Liver (tissue), 8 donors: ENCODE measurements at regions not wholly inside any gene's neighbourhood (a gene's known extent, or its start where the extent isn't known, plus 50 kb on each side); places are given as distances from the start of the nearest gene placed in this dataset.

Experiments
- DNase-seq: peaks from one replicate; pipeline ENCODE4 v3.0.0-alpha.2; 2017; ENCODE audit warnings: low spot score
- H3K27ac ChIP-seq, 2 donors: one replicate each; pipeline ENCODE4 v1.7.0; 2013; ENCODE audit warnings: inconsistent platforms in 2 of 2, low read length in 2 of 2, control low read depth in 1 of 2, low read depth in 1 of 2, mild to moderate bottlenecking in 1 of 2
- H3K27me3 ChIP-seq, 4 donors: one replicate each; pipeline versions ENCODE4 v1.6.1 to v1.7.0; 2013; ENCODE audit warnings: low read length in 3 of 4, inconsistent platforms in 1 of 4, mild to moderate bottlenecking in 1 of 4, moderate library complexity in 1 of 4; ENCODE audit not compliant: control insufficient read depth in 4 of 4, insufficient read depth in 4 of 4
- H3K36me3 ChIP-seq, 4 donors: one replicate each; pipeline versions ENCODE4 v1.6.1 to v1.7.0; 2013; ENCODE audit warnings: low read length in 3 of 4, mild to moderate bottlenecking in 3 of 4, low read depth in 1 of 4, moderate library complexity in 1 of 4; ENCODE audit not compliant: control insufficient read depth in 4 of 4, insufficient read depth in 3 of 4
- H3K4me1 ChIP-seq, 4 donors: one replicate each; pipeline versions ENCODE4 v1.6.1 to v1.7.0; 2013; ENCODE audit warnings: low read length in 3 of 4, mild to moderate bottlenecking in 3 of 4, moderate library complexity in 1 of 4; ENCODE audit not compliant: control insufficient read depth in 4 of 4, insufficient read depth in 4 of 4
- H3K4me3 ChIP-seq, 3 donors: one replicate each; pipeline versions ENCODE4 v1.6.1 to v1.7.0; 2013; ENCODE audit warnings: low read length in 3 of 3, control low read depth in 1 of 3, low read depth in 1 of 3, mild to moderate bottlenecking in 1 of 3
- H3K9ac ChIP-seq, 2 donors: one replicate each; pipeline ENCODE4 v1.7.0; 2013; ENCODE audit warnings: low read length in 2 of 2, mild to moderate bottlenecking in 2 of 2, moderate library complexity in 2 of 2, control low read depth in 1 of 2, low read depth in 1 of 2
- H3K9me3 ChIP-seq, 4 donors: one replicate each; pipeline versions ENCODE4 v1.6.1 to v1.7.0; 2013; ENCODE audit warnings: low read length in 3 of 4; ENCODE audit not compliant: control insufficient read depth in 4 of 4
- EGR1 ChIP-seq, 2 donors: IDR thresholded peaks; 2 replicates each; pipeline ENCODE4 v1.6.1; 2016 to 2018; ENCODE audit warnings: antibody characterized with exemption in 2 of 2, low read depth in 2 of 2
- FOXA2 ChIP-seq: IDR thresholded peaks from 2 replicates; pipeline ENCODE4 v1.6.1; 2016; ENCODE audit warnings: antibody characterized with exemption
- GABPA ChIP-seq, 2 donors: IDR thresholded peaks in 1 of 2; conservative IDR thresholded peaks in 1 of 2; 2 replicates each; pipeline ENCODE4 v1.6.1; 2016; ENCODE audit warnings: antibody characterized with exemption in 2 of 2, mild to moderate bottlenecking in 1 of 2, moderate library complexity in 1 of 2
- HNF4A ChIP-seq, 2 donors: conservative IDR thresholded peaks; 2 replicates each; pipeline ENCODE4 v1.6.1; 2016; ENCODE audit warnings: antibody characterized with exemption in 2 of 2, mild to moderate bottlenecking in 2 of 2
- HNF4G ChIP-seq: IDR thresholded peaks from 2 replicates; pipeline ENCODE4 v1.6.1; 2016; ENCODE audit warnings: antibody characterized with exemption
- JUND ChIP-seq, 2 donors: IDR thresholded peaks; 2 replicates each; pipeline ENCODE4 v1.6.1; 2016; ENCODE audit warnings: antibody characterized with exemption in 2 of 2
- NR2F2 ChIP-seq: IDR thresholded peaks from 2 replicates; pipeline ENCODE4 v1.6.1; 2016; ENCODE audit warnings: antibody characterized with exemption
- RAD21 ChIP-seq, 2 donors: IDR thresholded peaks; 2 replicates each; pipeline ENCODE4 v1.6.1; 2016; ENCODE audit warnings: antibody characterized with exemption in 2 of 2, mild to moderate bottlenecking in 2 of 2
- RXRA ChIP-seq, 2 donors: IDR thresholded peaks; 2 replicates each; pipeline ENCODE4 v1.6.1; 2017 to 2018; ENCODE audit warnings: antibody characterized with exemption in 2 of 2, mild to moderate bottlenecking in 1 of 2
- SP1 ChIP-seq: IDR thresholded peaks from 2 replicates; pipeline ENCODE4 v1.6.1; 2018; ENCODE audit warnings: antibody characterized with exemption, mild to moderate bottlenecking
- TAF1 ChIP-seq: conservative IDR thresholded peaks from 2 replicates; pipeline ENCODE4 v1.6.1; 2016; ENCODE audit warnings: antibody characterized with exemption, mild to moderate bottlenecking
- YY1 ChIP-seq: IDR thresholded peaks from 2 replicates; pipeline ENCODE4 v1.6.1; 2016; ENCODE audit warnings: antibody characterized with exemption, mild to moderate bottlenecking
- WGBS: extraction: QIAGEN DNeasy Blood & Tissue Kit; methylation state at CpG from one replicate; pipeline ENCODE4 v1.1.7; 2013; 5-methylcytosine and 5-hydroxymethylcytosine counted together
- TF ChIP-seq, protein P1 (sequence below): IDR thresholded peaks from 2 replicates; pipeline ENCODE4 v1.6.1; 2016; ENCODE audit warnings: antibody characterized with exemption
- TF ChIP-seq, protein P2 (sequence below): fragments of 150-350 bp; IDR thresholded peaks from 2 replicates; pipeline ENCODE4 v1.5.1; 2017; ENCODE audit warnings: improper control_type of control experiment, low read depth, low read length; ENCODE audit not compliant: missing input control
- TF ChIP-seq, protein P3 (sequence below): IDR thresholded peaks from 2 replicates; pipeline ENCODE4 v1.6.1; 2016; ENCODE audit warnings: antibody characterized with exemption
- TF ChIP-seq, protein P4 (sequence below): IDR thresholded peaks from 2 replicates; pipeline ENCODE4 v1.6.1; 2016; ENCODE audit warnings: antibody characterized with exemption, mild to moderate bottlenecking
- TF ChIP-seq, protein P5 (sequence below): IDR thresholded peaks from 2 replicates; pipeline ENCODE4 v1.6.1; 2016; ENCODE audit warnings: antibody characterized with exemption
- donor health status: healthy.
- donor health status: healthy.
- donor health status: healthy.
- donor health status: healthy.
- donor health status: healthy.

DNA sequence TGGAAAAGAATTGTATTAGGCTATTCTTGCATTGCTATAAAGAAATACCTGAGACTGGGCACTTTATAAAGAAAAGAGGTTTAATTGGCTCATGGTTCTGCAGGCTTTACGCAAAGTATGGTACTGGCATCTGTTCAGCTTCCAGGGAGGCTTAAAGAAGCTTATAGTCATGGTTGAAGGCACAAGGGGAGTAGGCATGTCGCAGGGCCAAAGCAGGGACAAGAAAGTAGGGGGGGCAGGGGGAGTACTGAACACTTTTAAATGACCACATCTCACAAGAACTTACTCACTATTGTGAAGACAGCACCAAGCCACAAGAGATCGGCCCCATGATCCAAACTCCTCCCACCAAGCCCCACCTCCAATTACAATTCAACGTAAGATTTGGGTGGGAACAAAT is 152.5 kb upstream of the PHF14 start:
- TF ChIP-seq RXRA (IDR thresholded peaks at IDR 0.05) = no peak
- TF ChIP-seq JUND (IDR thresholded peaks at IDR 0.05) = no peak
- TF ChIP-seq SP1 = no peak
- TF ChIP-seq, protein P1, sequence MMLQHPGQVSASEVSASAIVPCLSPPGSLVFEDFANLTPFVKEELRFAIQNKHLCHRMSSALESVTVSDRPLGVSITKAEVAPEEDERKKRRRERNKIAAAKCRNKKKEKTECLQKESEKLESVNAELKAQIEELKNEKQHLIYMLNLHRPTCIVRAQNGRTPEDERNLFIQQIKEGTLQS = no peak
- no peak for TF ChIP-seq YY1
- TF ChIP-seq, protein P2, sequence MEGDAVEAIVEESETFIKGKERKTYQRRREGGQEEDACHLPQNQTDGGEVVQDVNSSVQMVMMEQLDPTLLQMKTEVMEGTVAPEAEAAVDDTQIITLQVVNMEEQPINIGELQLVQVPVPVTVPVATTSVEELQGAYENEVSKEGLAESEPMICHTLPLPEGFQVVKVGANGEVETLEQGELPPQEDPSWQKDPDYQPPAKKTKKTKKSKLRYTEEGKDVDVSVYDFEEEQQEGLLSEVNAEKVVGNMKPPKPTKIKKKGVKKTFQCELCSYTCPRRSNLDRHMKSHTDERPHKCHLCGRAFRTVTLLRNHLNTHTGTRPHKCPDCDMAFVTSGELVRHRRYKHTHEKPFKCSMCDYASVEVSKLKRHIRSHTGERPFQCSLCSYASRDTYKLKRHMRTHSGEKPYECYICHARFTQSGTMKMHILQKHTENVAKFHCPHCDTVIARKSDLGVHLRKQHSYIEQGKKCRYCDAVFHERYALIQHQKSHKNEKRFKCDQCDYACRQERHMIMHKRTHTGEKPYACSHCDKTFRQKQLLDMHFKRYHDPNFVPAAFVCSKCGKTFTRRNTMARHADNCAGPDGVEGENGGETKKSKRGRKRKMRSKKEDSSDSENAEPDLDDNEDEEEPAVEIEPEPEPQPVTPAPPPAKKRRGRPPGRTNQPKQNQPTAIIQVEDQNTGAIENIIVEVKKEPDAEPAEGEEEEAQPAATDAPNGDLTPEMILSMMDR = no peak
- no peak for TF ChIP-seq HNF4G
- TF ChIP-seq FOXA2 = no peak
- no peak for TF ChIP-seq NR2F2
- no peak for TF ChIP-seq HNF4A (conservative IDR thresholded peaks at IDR 0.05)
- no peak for TF ChIP-seq RAD21 (IDR thresholded peaks at IDR 0.05)
- TF ChIP-seq GABPA (IDR thresholded peaks at IDR 0.05 in 1 of 2, conservative IDR thresholded peaks at IDR 0.05 in 1 of 2) = no peak
- TF ChIP-seq, protein P3, sequence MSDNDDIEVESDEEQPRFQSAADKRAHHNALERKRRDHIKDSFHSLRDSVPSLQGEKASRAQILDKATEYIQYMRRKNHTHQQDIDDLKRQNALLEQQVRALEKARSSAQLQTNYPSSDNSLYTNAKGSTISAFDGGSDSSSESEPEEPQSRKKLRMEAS = no peak
- Histone ChIP-seq H3K9ac (no peak overlapping the region), H3K4me3 (no peak overlapping the region), H3K4me1 (no peaks in the 10 kb centered on the region), H3K9me3 (no peaks in the 10 kb centered on the region), H3K27ac (no peak overlapping the region), H3K27me3 (no peaks in the 10 kb centered on the region), H3K36me3 (no peaks in the 10 kb centered on the region)
- WGBS = 71% methylated on average over 4 of the region's 4 CpGs
- DNase-seq = no peak

DNA sequence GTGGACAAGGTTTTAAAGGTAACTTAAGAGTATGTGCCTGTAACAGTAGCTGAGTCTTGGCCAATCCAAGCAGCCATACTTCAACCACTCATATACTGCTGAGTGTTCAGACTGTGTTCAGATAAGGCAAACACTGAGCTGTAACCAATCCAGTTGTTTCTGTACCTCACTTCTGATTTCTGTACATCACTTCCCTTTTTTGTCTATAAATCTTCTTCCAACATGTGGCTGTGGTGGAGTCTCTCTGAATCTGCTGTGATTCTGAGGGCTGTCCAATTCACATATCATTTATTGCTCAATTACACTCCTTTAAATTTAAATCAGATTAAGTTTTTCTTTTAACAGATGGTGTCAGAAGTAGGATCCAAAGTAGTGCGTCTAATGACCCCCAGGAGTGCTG is 149.5 kb upstream of the PHF14 start:
- TF ChIP-seq, protein P4, sequence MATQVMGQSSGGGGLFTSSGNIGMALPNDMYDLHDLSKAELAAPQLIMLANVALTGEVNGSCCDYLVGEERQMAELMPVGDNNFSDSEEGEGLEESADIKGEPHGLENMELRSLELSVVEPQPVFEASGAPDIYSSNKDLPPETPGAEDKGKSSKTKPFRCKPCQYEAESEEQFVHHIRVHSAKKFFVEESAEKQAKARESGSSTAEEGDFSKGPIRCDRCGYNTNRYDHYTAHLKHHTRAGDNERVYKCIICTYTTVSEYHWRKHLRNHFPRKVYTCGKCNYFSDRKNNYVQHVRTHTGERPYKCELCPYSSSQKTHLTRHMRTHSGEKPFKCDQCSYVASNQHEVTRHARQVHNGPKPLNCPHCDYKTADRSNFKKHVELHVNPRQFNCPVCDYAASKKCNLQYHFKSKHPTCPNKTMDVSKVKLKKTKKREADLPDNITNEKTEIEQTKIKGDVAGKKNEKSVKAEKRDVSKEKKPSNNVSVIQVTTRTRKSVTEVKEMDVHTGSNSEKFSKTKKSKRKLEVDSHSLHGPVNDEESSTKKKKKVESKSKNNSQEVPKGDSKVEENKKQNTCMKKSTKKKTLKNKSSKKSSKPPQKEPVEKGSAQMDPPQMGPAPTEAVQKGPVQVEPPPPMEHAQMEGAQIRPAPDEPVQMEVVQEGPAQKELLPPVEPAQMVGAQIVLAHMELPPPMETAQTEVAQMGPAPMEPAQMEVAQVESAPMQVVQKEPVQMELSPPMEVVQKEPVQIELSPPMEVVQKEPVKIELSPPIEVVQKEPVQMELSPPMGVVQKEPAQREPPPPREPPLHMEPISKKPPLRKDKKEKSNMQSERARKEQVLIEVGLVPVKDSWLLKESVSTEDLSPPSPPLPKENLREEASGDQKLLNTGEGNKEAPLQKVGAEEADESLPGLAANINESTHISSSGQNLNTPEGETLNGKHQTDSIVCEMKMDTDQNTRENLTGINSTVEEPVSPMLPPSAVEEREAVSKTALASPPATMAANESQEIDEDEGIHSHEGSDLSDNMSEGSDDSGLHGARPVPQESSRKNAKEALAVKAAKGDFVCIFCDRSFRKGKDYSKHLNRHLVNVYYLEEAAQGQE = no peak
- TF ChIP-seq HNF4G (no peak), TAF1 (no peak), YY1 (no peak), FOXA2 (no peak), NR2F2 (no peak), EGR1 (IDR thresholded peaks at IDR 0.05; ENCODE audit: low read depth in 2 of 2) (no peak), HNF4A (conservative IDR thresholded peaks at IDR 0.05) (no peak), RAD21 (IDR thresholded peaks at IDR 0.05) (no peak), SP1 (no peak), RXRA (IDR thresholded peaks at IDR 0.05) (no peak), GABPA (IDR thresholded peaks at IDR 0.05 in 1 of 2, conservative IDR thresholded peaks at IDR 0.05 in 1 of 2) (no peak)
- TF ChIP-seq, protein P1 = no peak
- TF ChIP-seq, protein P5, sequence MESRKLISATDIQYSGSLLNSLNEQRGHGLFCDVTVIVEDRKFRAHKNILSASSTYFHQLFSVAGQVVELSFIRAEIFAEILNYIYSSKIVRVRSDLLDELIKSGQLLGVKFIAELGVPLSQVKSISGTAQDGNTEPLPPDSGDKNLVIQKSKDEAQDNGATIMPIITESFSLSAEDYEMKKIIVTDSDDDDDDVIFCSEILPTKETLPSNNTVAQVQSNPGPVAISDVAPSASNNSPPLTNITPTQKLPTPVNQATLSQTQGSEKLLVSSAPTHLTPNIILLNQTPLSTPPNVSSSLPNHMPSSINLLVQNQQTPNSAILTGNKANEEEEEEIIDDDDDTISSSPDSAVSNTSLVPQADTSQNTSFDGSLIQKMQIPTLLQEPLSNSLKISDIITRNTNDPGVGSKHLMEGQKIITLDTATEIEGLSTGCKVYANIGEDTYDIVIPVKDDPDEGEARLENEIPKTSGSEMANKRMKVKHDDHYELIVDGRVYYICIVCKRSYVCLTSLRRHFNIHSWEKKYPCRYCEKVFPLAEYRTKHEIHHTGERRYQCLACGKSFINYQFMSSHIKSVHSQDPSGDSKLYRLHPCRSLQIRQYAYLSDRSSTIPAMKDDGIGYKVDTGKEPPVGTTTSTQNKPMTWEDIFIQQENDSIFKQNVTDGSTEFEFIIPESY = no peak
- Histone ChIP-seq H3K36me3 (no peaks in the 10 kb centered on the region), H3K4me3 (no peak overlapping the region), H3K4me1 (no peaks in the 10 kb centered on the region), H3K27me3 (no peaks in the 10 kb centered on the region), H3K9ac (no peak overlapping the region), H3K9me3 (no peaks in the 10 kb centered on the region), H3K27ac (no peak overlapping the region)
- 75% methylated on average over 1 of the region's 1 CpG for WGBS
- no peak for DNase-seq
